A549 (cell line): ENCODE measurements at regions not wholly inside any gene's neighbourhood (a gene's known extent, or its start where the extent isn't known, plus 50 kb on each side); places are given as distances from the start of the nearest gene placed in this dataset.

Experiments
- CEBPB ChIP-seq, 2 experiments: fragments of >200 bp in 1 of 2; sonication (Bioruptor Twin) in 1 of 2; formaldehyde crosslinking in 1 of 2; IDR thresholded peaks; 2 replicates each; pipeline ENCODE4 v1.6.1; 2012 to 2016
- CTCF ChIP-seq: fragments of >200 bp; sonication (Bioruptor Twin); formaldehyde crosslinking; IDR thresholded peaks from 3 replicates; pipeline ENCODE4 v1.5.1; 2016
- JUN ChIP-seq, 2 experiments: fragments of >200 bp; sonication (Bioruptor Twin); formaldehyde crosslinking; IDR thresholded peaks; 2 replicates in 1 of 2; 3 replicates in 1 of 2; pipeline ENCODE4 v1.6.1; 2016 to 2017
- MAFK ChIP-seq: fragments of 450-650 bp; IDR thresholded peaks from 2 replicates; pipeline ENCODE4 v1.6.1; 2014; ENCODE audit not compliant: partially characterized antibody
- MAX ChIP-seq: IDR thresholded peaks from 2 replicates; pipeline ENCODE4 v1.6.1; 2012
- NPAS2 ChIP-seq: fragments of 250-450 bp; sonication (Bioruptor Pico); IDR thresholded peaks from 2 replicates; pipeline ENCODE4 v1.8.0; 2022; ENCODE audit warnings: mild to moderate bottlenecking, moderate library complexity, borderline replicate concordance
- RCOR1 ChIP-seq: fragments of 150-350 bp; IDR thresholded peaks from 2 replicates; pipeline ENCODE4 v1.6.1; 2014; ENCODE audit warnings: antibody characterized with exemption, low read length, low read depth

GRCh38 chr5:98004463-98004862 is 769.0 kb upstream of the RGMB start:
- no peak for TF ChIP-seq MAFK
- TF ChIP-seq RCOR1, result no peak
- no peak for TF ChIP-seq CTCF
- no peak for TF ChIP-seq NPAS2 (CRISPR knock-in tag)
- no peak for TF ChIP-seq MAX
- TF ChIP-seq CEBPB (IDR thresholded peaks at IDR 0.05), result no peak
- TF ChIP-seq JUN (IDR thresholded peaks at IDR 0.05), result no peak
